Panc1 (cell line): ENCODE measurements at regions not wholly inside any gene's neighbourhood (a gene's known extent, or its start where the extent isn't known, plus 50 kb on each side); places are given as distances from the start of the nearest gene placed in this dataset.

Experiments
- ATAC-seq: fragments of 200-7000 bp; cut with Tn5 transposase; 2 replicates; pipeline ENCODE4 v1.9.1; 2020; ENCODE audit warnings: mild to moderate bottlenecking, moderate library complexity
- BruUV-seq: library from RNA; stranded (reverse); fragments of 400-500 nt; replicated peaks from 2 replicates; lab custom pipeline; 2021; lab: Mats Ljungman, UMichigan
- CTCF ChIA-PET: fragments of 300-600 bp; sonication (Branson Sonifier 250); formaldehyde crosslinking; loops from one replicate; lab custom pipeline; 2022; ENCODE audit warnings: antibody characterized with exemption; lab: Charles Lee
- POLR2A ChIA-PET: fragments of 300-600 bp; sonication (Branson Sonifier 250); formaldehyde crosslinking; loops from one replicate; lab custom pipeline; 2022; ENCODE audit warnings: antibody characterized with exemption; lab: Charles Lee
- DNase-seq: peaks from one replicate; pipeline ENCODE4 v3.0.0-alpha.2; 2010; ENCODE audit warnings: low read depth, low spot score
- H3K27ac ChIP-seq: 2 replicates; pipeline ENCODE4 v1.5.1; 2011; ENCODE audit warnings: mild to moderate bottlenecking, low read length, inconsistent platforms
- H3K27me3 ChIP-seq: fragments of 200-500 bp; sonication (Bioruptor generic); 2 replicates; pipeline ENCODE4 v1.6.0; 2014; ENCODE audit warnings: low read length, inconsistent platforms; ENCODE audit not compliant: control insufficient read depth, insufficient read depth
- H3K36me3 ChIP-seq: fragments of 200-500 bp; sonication (Bioruptor generic); 2 replicates; pipeline ENCODE4 v1.5.1; 2014; ENCODE audit warnings: inconsistent platforms, mild to moderate bottlenecking, low read length, moderate library complexity; ENCODE audit not compliant: control insufficient read depth, insufficient read depth
- H3K4me1 ChIP-seq: 2 replicates; pipeline ENCODE4 v1.5.1; 2011; ENCODE audit warnings: inconsistent platforms, mild to moderate bottlenecking, low read length, moderate library complexity; ENCODE audit not compliant: control insufficient read depth, insufficient read depth
- H3K4me3 ChIP-seq, 2 experiments: 2 replicates each; pipeline ENCODE4 v1.5.1; 2011 to 2012; ENCODE audit warnings: low read depth in 2 of 2, low read length in 2 of 2, mild to moderate bottlenecking in 2 of 2, inconsistent platforms in 1 of 2, moderate library complexity in 1 of 2
- H3K9me3 ChIP-seq: fragments of 200-500 bp; sonication (Bioruptor generic); 2 replicates; pipeline ENCODE4 v1.5.1; 2014; ENCODE audit warnings: low read depth, mild to moderate bottlenecking, inconsistent platforms, low read length, moderate library complexity; ENCODE audit not compliant: control insufficient read depth, insufficient read depth
- CTCF ChIP-seq: fragments of 450-650 bp; IDR thresholded peaks from 2 replicates; pipeline ENCODE4 v1.5.1; 2017; ENCODE audit warnings: mild to moderate bottlenecking
- POLR2AphosphoS5 ChIP-seq: IDR thresholded peaks from 2 replicates; pipeline ENCODE4 v1.6.1; 2012; ENCODE audit warnings: mild to moderate bottlenecking, low read depth, low read length, moderate library complexity
- REST ChIP-seq, 2 experiments: IDR thresholded peaks; 2 replicates each; pipeline ENCODE4 v1.6.1; 2011 to 2012; ENCODE audit warnings: low read depth in 2 of 2, control low read depth in 1 of 2, low read length in 1 of 2, mild to moderate bottlenecking in 1 of 2, moderate library complexity in 1 of 2; ENCODE audit not compliant: insufficient read depth in 1 of 2
- SIN3A ChIP-seq: IDR thresholded peaks from 2 replicates; pipeline ENCODE4 v1.6.1; 2012; ENCODE audit warnings: low read depth, mild to moderate bottlenecking, low read length, moderate library complexity, borderline replicate concordance; ENCODE audit not compliant: insufficient read depth
- TCF7L2 ChIP-seq: IDR thresholded peaks from 2 replicates; pipeline ENCODE4 v1.6.1; 2011; ENCODE audit warnings: mild to moderate bottlenecking, low read depth, low read length, inconsistent platforms
- in situ Hi-C: cut with HindIII; loops from 2 replicates; pipeline ENCODE4 v1.10.0; 2016; ENCODE audit warnings: low sequenced_read_pairs, low pct_unique_long_range_greater_than_20kb
- intact Hi-C: fragments of 100-400 bp; cut with micrococcal nuclease; formaldehyde crosslinking; loops from one replicate; pipeline ENCODE4 v1.10.0; 2022; ENCODE audit not compliant: unreplicated experiment

DNA sequence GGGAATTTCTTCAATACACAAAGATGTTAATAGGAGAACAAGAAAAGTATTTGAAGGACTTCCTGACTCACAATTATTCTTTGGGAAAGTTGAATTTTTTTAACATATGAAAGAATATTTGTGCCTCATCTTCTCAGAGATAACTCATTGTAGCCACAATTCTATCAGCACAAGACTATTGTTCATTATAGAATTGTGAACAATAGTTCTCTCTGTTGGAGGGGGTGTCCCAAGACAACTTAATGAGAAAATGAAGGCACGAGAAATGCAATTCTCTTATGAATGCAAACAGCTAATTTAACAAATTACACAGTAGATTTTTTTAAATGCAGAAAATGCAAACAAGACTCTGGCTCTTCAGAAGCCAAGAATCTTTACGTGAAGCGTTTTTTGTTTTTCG, 157.0 kb downstream of the BARD1 start:
- no TSS peak for BruUV-seq
- no peaks in the 10 kb centered on the region for H3K27me3 ChIP-seq
- ChIA-PET POLR2A (no interaction called here), CTCF (interaction anchor here (0.7 kb wide), 1 partner anchor 1265 kb away, joined by 4 read pairs; no protein-coding TSS in a partner anchor)
- no peaks in the 10 kb centered on the region for H3K36me3 ChIP-seq
- TF ChIP-seq SIN3A (no peak), TCF7L2 (no peak), REST (IDR thresholded peaks at IDR 0.05; ENCODE audit: insufficient read depth in 1 of 2, low read depth in 2 of 2, low read length in 1 of 2) (no peak), POLR2AphosphoS5 (no peak), CTCF (no peak)
- H3K9me3 ChIP-seq: no peaks in the 10 kb centered on the region
- intact Hi-C loops: no loop called here
- H3K4me1 ChIP-seq: no peaks in the 10 kb centered on the region
- H3K4me3 ChIP-seq: no peak overlapping the region
- in situ Hi-C loops: no loop called here
- no peak overlapping the region for H3K27ac ChIP-seq
- DNase-seq (no peak), ATAC-seq (no peak)

- Histone ChIP-seq H3K27ac (no peak overlapping the region), H3K4me3 (no peak overlapping the region), H3K27me3 (no peaks in the 10 kb centered on the region), H3K36me3 (no peaks in the 10 kb centered on the region), H3K4me1 (no peaks in the 10 kb centered on the region), H3K9me3 (no peaks in the 10 kb centered on the region)
- DNase-seq (no peak), ATAC-seq (no peak)
- no peak for TF ChIP-seq REST (IDR thresholded peaks at IDR 0.05; ENCODE audit: insufficient read depth in 1 of 2, low read depth in 2 of 2, low read length in 1 of 2)
- POLR2A ChIA-PET: no interaction called here
- intact Hi-C loops (no loop called here), in situ Hi-C loops (no loop called here)
- BruUV-seq: no TSS peak
- CTCF ChIA-PET: no interaction called here
Observed at GRCh38 chr2:214651451-214651850, 158.0 kb downstream of the BARD1 start.
